Astrocyte of the cerebellum (primary cell): ENCODE measurements at regions not wholly inside any gene's neighbourhood (a gene's known extent, or its start where the extent isn't known, plus 50 kb on each side); places are given as distances from the start of the nearest gene placed in this dataset.

Source experiments
- DNase-seq: peaks from one replicate; pipeline ENCODE4 v3.0.0-alpha.2; 2011; ENCODE audit warnings: low read depth
- H3K4me3 ChIP-seq: 2 replicates; pipeline ENCODE4 v1.5.1; 2011; ENCODE audit warnings: mild to moderate bottlenecking, low read depth, low read length, moderate library complexity
- in situ Hi-C: cut with HindIII; loops from 2 replicates; pipeline ENCODE4 v1.10.0; 2017; ENCODE audit warnings: low sequenced_read_pairs
- TF ChIP-seq, protein P1 (sequence below): IDR thresholded peaks from 2 replicates; pipeline ENCODE4 v1.5.1; 2012; ENCODE audit warnings: low read length, low read depth, moderate library complexity, mild to moderate bottlenecking; ENCODE audit errors: missing control alignments

DNA sequence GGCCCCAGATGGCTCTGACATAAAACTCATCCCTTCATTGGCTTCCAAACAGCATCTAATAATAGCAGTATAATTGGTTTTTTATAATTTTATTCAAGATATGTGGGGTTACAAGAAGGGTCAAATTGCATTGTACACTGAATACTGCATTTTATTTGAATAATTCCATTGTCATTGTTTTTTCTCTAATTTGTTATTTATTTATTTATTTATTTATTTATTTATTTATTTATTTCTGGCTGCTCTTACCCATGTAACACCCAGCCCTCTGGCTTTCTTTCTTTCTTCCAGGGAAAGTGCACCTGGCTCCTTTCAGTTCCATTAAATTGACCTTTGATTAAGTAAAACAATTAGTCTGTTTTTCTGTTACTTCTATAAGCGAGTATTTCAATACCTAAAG is 210.1 kb downstream of the CDH9 start:
- in situ Hi-C loops: no loop called here
- no peak overlapping the region for H3K4me3 ChIP-seq
- no peak for DNase-seq
- TF ChIP-seq, protein P1, sequence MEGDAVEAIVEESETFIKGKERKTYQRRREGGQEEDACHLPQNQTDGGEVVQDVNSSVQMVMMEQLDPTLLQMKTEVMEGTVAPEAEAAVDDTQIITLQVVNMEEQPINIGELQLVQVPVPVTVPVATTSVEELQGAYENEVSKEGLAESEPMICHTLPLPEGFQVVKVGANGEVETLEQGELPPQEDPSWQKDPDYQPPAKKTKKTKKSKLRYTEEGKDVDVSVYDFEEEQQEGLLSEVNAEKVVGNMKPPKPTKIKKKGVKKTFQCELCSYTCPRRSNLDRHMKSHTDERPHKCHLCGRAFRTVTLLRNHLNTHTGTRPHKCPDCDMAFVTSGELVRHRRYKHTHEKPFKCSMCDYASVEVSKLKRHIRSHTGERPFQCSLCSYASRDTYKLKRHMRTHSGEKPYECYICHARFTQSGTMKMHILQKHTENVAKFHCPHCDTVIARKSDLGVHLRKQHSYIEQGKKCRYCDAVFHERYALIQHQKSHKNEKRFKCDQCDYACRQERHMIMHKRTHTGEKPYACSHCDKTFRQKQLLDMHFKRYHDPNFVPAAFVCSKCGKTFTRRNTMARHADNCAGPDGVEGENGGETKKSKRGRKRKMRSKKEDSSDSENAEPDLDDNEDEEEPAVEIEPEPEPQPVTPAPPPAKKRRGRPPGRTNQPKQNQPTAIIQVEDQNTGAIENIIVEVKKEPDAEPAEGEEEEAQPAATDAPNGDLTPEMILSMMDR: no peak

DNA sequence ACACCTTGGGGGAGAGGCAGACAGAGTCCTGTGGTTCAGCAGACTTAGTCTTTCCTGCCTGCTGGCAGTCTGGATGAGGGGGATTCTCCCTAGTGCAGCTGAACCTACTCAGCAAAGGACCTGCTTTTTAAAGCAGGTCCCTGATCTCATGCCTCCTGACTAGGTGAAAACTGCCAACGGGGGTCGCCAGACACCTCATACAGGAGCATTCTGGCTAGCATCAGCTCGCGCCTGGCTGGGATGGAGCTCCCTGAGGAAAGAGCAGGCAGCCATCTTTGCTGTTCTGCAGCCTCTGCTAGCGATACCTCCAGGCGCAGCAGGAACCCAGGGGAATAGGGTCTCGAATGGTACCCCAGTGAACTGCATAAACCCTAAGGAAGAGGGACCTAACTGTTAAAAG is 225.2 kb downstream of the CDH9 start:
- no peak for DNase-seq
- in situ Hi-C loops: no loop called here
- no peak overlapping the region for H3K4me3 ChIP-seq
- TF ChIP-seq, protein P1: no peak

DNA sequence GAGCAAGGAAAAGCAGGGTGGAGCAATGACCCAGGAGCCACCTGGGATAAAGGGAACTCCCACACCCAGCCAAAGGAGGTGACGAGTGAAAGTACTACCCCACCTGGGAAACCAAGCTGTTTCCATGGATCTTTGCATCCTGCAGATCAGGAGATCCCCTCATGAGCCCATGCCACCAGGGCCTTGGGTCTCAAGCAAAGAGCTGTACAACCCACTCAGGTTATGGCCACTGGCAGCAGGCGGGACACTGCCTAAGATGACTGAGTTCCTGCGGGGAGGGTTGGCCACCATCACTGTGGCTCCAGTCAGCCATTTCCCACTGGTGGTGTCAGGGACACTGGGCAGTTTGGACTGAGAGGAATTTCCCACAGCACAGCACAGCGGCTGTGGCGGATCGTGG is 225.7 kb downstream of the CDH9 start:
- TF ChIP-seq, protein P1: no peak

DNA sequence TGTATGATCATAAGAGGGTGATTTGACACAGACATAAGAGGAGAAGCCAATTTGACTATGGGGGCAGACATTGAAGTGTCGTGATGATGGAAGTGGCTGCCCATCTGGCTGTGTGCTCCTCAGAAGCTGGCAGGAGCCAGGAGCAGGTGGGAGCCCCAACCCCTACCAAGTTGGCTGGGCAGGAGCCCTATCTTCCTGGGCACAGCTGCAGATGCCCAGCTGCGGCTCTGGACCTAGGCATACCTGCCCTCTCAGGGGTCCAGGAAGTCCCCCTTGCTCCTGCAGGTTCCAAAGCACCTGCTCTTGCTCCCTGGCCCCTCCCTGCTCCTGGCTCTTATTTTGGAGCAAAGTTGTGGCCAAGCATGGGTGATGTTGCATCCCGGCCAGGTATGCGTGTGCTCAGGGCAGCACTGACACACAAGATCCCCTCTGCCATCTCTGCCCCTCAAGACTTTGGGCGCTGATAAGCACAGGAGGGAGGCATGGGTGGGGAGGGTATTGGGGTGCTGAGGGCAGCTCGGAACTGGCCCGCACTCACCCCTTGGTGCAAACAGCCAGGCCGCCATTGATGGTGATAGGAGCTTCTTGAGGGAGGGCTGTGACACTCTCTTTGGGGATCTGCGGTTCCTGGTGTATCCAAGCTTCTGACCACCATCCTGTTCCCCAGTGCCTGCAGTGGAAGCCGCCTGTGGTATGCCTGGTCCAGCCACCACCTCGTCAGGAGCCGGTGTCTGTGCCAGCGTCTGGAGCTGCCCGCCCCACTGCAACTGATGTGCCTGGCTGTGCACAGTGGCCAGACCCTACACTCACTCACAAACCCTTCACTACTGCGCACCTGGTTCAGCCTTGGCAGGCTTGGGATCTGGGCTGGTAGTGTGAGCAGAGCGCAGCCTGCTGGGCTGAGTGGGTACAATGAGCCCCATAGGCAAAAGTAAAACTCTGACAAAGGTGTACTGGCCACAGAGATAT is 230.9 kb downstream of the CDH9 start:
- H3K4me3 ChIP-seq: no peak overlapping the region
- in situ Hi-C loops: no loop called here
- DNase-seq: no peak
- TF ChIP-seq, protein P1: no peak

More for the DNA sequence above, 225.7 kb downstream of the CDH9 start:
- DNase-seq: no peak
- in situ Hi-C loops: no loop called here
- no peak overlapping the region for H3K4me3 ChIP-seq

DNA sequence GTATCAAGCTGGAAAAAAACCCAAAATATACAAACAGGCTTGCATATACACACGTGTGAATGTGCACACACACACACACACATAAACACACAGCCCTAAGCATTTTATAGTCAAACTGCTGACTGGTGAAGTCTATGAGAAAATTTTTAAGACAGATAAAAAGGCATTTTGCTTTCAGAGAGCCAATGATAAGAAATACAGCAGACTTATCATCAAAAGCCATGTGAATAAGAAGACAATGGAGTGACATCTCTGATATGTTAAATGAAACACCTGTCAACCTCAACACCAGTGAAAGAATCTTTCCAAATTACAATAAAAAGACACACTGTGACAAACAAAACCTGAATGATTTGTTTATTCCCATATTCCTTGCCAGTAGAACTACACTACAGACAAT is 233.3 kb downstream of the CDH9 start:
- no peak for DNase-seq
- H3K4me3 ChIP-seq: no peak overlapping the region
- in situ Hi-C loops: no loop called here
- TF ChIP-seq, protein P1: no peak

DNA sequence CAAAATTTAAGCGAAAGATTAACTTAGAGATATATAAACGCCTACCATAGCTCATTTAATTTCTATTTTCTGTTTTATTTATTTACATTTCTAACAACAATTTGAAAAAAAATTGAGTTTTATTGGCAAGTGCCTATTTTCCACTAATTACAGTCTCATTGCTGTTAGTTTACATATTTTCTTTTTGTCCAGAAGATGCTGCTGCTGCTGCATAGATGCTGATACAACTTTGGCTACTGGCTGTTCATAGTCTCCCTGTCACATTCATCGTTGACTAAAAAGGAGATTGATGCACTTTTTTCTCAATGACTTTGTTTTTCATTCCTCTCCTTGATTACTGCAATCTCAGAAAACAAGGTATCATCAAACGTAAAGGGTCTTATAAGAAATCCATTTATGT is 235.4 kb downstream of the CDH9 start:
- H3K4me3 ChIP-seq: no peak overlapping the region
- TF ChIP-seq, protein P1: no peak
- in situ Hi-C loops: no loop called here
- no peak for DNase-seq
